Amygdala (tissue), 56 donors: ENCODE measurements at regions not wholly inside any gene's neighbourhood (a gene's known extent, or its start where the extent isn't known, plus 50 kb on each side); places are given as distances from the start of the nearest gene placed in this dataset.

Experiments used
- DNase-seq, 56 donors: peaks; one replicate each; lab custom pipeline; 2025; lab: John Stamatoyannopoulos, UW

DNA sequence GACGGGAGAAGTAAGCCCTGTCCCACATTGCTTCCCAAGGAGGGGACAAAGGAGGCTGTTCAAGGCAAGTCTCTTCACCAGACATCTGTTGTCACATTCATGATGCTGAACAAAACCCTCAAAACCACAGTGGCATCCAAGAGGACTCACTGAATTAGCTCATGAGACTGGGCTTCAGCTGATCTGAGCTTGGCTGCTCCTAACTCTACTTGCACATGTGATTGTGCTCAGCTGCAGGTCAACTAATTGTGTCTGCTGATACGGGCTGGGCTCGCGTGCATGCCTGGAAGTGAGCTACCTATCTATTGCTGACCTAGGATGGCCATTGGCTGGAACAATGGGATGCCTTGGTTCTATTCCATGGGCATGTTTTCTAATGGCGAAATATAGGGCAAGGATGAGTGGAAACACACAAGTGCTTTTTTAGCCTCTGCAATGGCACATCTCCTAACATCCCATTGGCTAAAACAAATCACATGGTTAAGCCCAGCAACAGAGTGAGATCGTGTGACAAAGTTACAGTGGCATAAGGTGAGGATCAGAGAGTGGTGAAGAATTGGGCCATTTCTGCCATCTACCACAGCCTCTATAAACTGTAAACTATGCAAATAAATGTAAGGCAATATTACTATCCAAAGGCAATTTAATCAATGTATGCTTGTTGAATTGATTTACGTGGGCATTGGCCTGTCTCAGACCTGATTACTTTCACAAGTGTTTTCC, 52.9 kb upstream of the CAPN13 start:
- peak in 3 of 56 donors; percentile 7 to 11 (median 7) for DNase-seq
